HG02943 (cell line): ENCODE measurements at regions not wholly inside any gene's neighbourhood (a gene's known extent, or its start where the extent isn't known, plus 50 kb on each side); places are given as distances from the start of the nearest gene placed in this dataset.
A peak's percentile ranks its signal among the peaks of the same experiment; 100 is the strongest.

Experiments used
- ATAC-seq: cut with Tn5 transposase; IDR thresholded peaks from one replicate; pipeline ENCODE4 v1.9.1; 2021; ENCODE audit warnings: mild to moderate bottlenecking, low read depth, moderate library complexity; ENCODE audit not compliant: unreplicated experiment

GRCh38 chr1:239856924-239857323 is 234.8 kb upstream of the FMN2 start:
- ATAC-seq, result no peak

DNA sequence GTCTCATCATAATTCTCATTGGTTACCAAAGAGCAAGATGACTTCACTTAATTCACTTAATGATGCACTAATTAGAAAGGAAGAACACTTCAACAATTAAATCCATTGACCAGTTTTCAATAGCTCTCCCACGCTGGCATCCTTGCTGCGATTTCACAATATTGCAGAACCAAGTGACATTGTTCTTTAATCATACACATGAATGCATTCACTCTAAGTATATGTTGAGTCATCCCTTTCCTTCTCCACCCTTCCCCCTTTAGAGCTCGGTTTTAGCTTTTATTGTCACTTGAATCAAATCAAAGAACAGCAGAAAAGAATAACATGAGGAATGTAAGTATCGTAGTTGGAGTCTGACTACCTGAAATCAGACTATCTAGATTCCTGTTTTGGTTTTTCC is 233.6 kb upstream of the FMN2 start:
- ATAC-seq, result no peak

- no peak for ATAC-seq
These were observed 233.2 kb upstream of the FMN2 start for GRCh38 chr1:239858529-239858928.

DNA sequence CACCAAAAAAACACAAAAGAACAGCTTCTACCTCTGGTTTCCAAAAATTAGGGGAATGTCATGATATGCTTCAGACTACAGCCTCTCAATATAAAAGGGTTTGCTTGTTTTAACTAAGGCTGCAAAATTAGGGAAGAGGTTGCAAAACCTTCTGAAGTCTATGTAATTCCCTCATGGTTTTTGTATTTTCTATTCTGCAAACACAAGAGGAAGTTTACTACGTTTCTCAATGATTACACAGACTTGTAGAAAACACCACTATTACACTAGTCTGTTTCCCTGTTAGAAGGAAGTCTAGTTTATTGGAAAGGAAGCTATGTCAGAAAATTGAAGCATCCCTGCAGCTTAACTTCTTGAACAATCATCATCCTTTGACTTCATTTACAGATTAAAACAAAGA is 229.7 kb upstream of the FMN2 start:
- no peak for ATAC-seq

DNA sequence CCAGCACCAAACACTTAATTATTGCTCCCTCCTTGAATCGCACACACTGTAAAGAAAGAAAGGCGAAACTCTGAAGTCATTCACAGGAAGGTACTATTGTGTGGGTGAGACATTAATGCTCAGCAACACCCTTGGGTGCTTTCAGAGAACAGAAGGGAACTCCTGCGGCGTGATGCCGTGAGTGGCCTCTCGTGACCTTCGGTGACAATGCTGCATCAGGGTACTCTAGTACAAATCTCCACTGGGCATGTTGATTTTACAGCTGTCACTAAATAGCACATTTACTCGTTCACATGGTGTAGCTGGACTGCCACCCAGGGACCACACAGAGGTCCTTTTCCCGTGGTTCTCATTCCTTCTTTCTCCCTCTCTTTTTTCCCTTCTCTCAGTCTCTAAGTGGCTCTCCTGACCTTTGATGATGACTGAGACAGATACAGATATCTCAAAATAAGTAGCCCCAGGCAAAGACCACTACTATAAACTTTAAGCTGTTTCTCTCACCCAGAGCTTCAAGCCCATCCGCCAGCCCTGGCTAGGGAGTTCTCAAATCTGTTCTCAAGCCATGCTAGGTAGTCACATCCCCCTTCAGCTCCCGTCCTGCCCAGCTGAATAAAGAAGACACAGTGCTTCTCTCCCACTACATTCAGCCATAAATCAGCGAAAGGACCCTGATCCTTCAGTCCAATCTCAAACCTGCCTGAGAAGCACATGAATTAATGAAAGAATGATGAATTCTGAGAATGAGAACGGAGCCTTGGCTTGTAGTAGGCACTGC is 223.4 kb upstream of the FMN2 start:
- no peak for ATAC-seq

- no peak for ATAC-seq
These were observed 221.5 kb upstream of the FMN2 start for GRCh38 chr1:239870194-239870593.

GRCh38 chr1:239872626-239873025 is 219.1 kb upstream of the FMN2 start:
- no peak for ATAC-seq

DNA sequence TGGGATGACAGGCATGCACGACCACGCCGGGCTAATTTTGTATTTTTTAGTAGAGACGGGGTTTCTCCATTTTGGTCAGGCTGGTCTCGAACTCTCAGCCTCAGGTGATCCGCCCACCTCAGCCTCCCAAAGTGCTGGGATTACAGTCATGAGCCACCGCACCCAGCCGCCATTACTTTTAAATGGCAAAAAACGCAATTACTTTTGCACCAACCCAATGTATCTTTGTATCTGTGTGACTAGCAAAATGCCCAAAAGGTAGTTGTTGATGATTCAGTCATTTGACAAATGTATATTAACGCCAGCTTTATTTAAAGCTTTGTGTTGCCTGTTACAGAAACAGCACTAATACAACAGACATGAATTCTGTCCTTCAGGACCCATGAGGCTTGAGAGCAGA is 216.9 kb upstream of the FMN2 start:
- no peak for ATAC-seq

- ATAC-seq, result no peak
These were observed 212.1 kb upstream of the FMN2 start for GRCh38 chr1:239879321-239880170.

GRCh38 chr1:239882967-239883366 is 208.7 kb upstream of the FMN2 start:
- ATAC-seq, result no peak

- no peak for ATAC-seq
These were observed 206.9 kb upstream of the FMN2 start for GRCh38 chr1:239884796-239885195.

- ATAC-seq, result no peak
These were observed 205.4 kb upstream of the FMN2 start for GRCh38 chr1:239886266-239886665.

GRCh38 chr1:239888639-239889038 is 203.0 kb upstream of the FMN2 start:
- no peak for ATAC-seq

- no peak for ATAC-seq
These were observed 199.9 kb upstream of the FMN2 start for GRCh38 chr1:239891621-239892358.

GRCh38 chr1:239892602-239893001 is 199.1 kb upstream of the FMN2 start:
- ATAC-seq, result no peak

DNA sequence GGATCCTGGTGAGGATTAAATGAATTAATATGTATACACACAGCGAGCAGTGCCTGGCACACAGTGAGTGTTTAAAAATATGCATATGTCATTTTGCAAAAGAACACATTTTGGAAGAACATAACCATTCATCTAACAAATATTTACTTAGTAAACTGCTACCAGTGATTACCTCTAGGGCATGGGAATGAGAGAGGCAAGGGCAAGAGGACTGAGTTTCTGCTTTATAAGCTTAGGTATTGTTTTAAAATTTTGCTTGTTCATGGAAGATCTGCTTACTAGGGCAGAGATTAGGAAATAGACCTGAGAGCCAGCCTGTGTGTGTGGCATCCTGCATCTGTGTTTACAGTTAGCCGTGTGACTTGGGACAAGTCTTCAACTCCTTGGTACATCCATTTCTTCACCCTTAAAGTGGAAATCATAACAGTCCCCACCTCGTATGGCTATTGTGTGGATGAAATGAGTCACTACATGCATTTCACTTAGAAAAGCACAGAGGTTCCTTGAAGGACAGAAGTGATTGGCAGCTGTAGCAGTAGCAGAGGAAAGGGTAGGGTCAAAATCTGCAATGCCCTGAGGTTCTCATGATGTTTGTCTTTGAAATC is 198.5 kb upstream of the FMN2 start:
- no peak for ATAC-seq

- ATAC-seq, result no peak
These were observed 195.1 kb upstream of the FMN2 start for GRCh38 chr1:239896569-239896968.

DNA sequence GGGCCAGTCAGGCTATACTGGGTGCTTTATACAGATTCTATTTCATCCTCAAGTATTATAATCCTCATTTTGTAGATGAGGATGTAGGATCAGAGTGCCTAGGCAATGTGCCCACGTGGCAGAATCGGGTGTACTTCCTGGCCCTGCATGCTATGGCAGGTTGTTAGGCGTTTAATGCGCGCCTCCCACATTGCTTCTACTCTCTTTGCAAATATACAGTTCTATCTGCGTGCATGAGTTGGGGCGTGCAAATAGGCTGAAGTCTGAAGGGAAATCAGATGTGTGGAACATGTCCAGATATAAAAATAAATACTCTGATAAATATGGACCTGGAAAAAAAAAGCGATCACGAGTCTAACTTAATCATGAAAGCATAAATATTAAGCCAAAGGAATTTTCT is 194.7 kb upstream of the FMN2 start:
- no peak for ATAC-seq

- no peak for ATAC-seq
These were observed 194.2 kb upstream of the FMN2 start for GRCh38 chr1:239897458-239897857.

GRCh38 chr1:239898062-239898730 is 193.5 kb upstream of the FMN2 start:
- peak; percentile 82 for ATAC-seq
